Lower leg skin (tissue), 4 donors: ENCODE measurements at regions not wholly inside any gene's neighbourhood (a gene's known extent, or its start where the extent isn't known, plus 50 kb on each side); places are given as distances from the start of the nearest gene placed in this dataset.

Experiments
- DNase-seq, 2 donors: peaks; one replicate each; pipeline ENCODE4 v3.0.0-alpha.2; 2019; ENCODE audit warnings: low spot score in 2 of 2
- H3K4me3 ChIP-seq: fragments of 200-600 bp; sonication (generic); 2 replicates; pipeline ENCODE4 v1.5.1; 2017; ENCODE audit warnings: mild to moderate bottlenecking, low read depth; ENCODE audit not compliant: poor library complexity, severe bottlenecking
- POLR2A ChIP-seq, 2 donors: fragments of 450-650 bp; IDR thresholded peaks; one replicate each; pipeline ENCODE4 v1.6.1; 2016 to 2017; ENCODE audit warnings: antibody characterized with exemption in 2 of 2, mild to moderate bottlenecking in 1 of 2, moderate library complexity in 1 of 2
- WGBS, 2 donors: methylation state at CpG; one replicate each; pipeline ENCODE4 v1.1.5; 2018; 5-methylcytosine and 5-hydroxymethylcytosine counted together
- intact Hi-C: fragments of 100-400 bp; cut with DNase I; formaldehyde crosslinking; loops from one replicate; pipeline ENCODE4 v1.15.0; 2023; ENCODE audit warnings: low total_unique reads
- TF ChIP-seq, protein P1 (sequence below), 3 donors: fragments of 450-650 bp; IDR thresholded peaks; one replicate each; pipeline ENCODE4 v1.5.1; 2016; ENCODE audit warnings: antibody characterized with exemption in 3 of 3, mild to moderate bottlenecking in 3 of 3, moderate library complexity in 2 of 3

- intact Hi-C loops: no loop called here
- no peak for TF ChIP-seq POLR2A (IDR thresholded peaks at IDR 0.05)
- TF ChIP-seq, protein P1, sequence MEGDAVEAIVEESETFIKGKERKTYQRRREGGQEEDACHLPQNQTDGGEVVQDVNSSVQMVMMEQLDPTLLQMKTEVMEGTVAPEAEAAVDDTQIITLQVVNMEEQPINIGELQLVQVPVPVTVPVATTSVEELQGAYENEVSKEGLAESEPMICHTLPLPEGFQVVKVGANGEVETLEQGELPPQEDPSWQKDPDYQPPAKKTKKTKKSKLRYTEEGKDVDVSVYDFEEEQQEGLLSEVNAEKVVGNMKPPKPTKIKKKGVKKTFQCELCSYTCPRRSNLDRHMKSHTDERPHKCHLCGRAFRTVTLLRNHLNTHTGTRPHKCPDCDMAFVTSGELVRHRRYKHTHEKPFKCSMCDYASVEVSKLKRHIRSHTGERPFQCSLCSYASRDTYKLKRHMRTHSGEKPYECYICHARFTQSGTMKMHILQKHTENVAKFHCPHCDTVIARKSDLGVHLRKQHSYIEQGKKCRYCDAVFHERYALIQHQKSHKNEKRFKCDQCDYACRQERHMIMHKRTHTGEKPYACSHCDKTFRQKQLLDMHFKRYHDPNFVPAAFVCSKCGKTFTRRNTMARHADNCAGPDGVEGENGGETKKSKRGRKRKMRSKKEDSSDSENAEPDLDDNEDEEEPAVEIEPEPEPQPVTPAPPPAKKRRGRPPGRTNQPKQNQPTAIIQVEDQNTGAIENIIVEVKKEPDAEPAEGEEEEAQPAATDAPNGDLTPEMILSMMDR (IDR thresholded peaks at IDR 0.05): no peak
- no peak for DNase-seq
- no peak overlapping the region for H3K4me3 ChIP-seq
- 88 to 96% methylated on average over 7 of the region's 7 CpGs for WGBS, 2 donors
These were observed 270.0 kb upstream of the TCF4 start for GRCh38 chr18:55857956-55858355.

DNA sequence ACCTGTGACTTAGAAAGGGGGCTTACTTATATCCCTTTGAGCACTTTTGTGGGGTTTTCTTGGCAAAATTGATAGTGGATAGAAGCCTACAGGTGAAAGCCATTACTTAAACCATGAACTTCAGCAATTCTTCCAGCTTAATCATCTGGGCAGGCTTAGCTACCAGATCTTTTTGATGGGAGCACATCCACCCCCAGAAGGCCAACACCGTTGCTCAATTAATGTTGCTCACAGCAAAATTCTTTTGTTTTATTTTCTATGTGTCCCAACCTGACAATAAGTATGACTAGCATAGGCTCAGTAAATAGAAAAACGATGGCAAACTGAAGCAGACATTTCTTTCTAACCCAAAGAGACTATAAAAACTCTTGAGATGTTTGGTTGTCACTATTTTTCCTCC lies 269.4 kb upstream of the TCF4 start:
- WGBS, 2 donors: 62 to 70% methylated on average over 2 of the region's 2 CpGs
- DNase-seq: no peak
- TF ChIP-seq, protein P1 (IDR thresholded peaks at IDR 0.05): no peak
- no peak for TF ChIP-seq POLR2A (IDR thresholded peaks at IDR 0.05)
- intact Hi-C loops: no loop called here
- H3K4me3 ChIP-seq: no peak overlapping the region

GRCh38 chr18:55856679-55857078 lies 268.7 kb upstream of the TCF4 start:
- TF ChIP-seq POLR2A (IDR thresholded peaks at IDR 0.05): no peak
- TF ChIP-seq, protein P1 (IDR thresholded peaks at IDR 0.05): no peak
- no peak for DNase-seq
- H3K4me3 ChIP-seq: no peak overlapping the region
- intact Hi-C loops: no loop called here

GRCh38 chr18:55856229-55856628 lies 268.2 kb upstream of the TCF4 start:
- WGBS, 2 donors: 43 to 51% methylated on average over 2 of the region's 2 CpGs
- intact Hi-C loops: no loop called here
- DNase-seq: no peak
- TF ChIP-seq, protein P1 (IDR thresholded peaks at IDR 0.05): no peak
- no peak for TF ChIP-seq POLR2A (IDR thresholded peaks at IDR 0.05)
- H3K4me3 ChIP-seq: no peak overlapping the region

DNA sequence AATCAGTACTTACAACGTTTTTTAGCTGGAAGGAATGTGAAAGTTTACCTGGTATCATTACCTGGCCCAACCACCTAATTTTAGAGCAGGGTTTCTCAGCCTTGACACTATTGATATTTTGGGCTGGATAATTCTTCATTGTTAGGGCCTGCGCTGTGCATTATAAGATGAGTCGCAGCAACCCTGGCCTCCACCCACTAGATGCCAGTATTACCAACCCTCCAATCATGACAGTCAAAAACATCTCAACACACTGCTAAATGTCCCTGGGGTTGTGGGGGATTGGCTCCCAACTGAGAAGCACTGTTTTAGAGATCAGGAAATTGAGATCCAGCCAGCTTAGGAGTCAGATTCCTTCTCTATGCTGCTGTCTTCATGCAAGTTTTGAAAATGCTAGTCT lies 265.3 kb upstream of the TCF4 start:
- intact Hi-C loops: no loop called here
- DNase-seq: no peak
- no peak overlapping the region for H3K4me3 ChIP-seq
- no peak for TF ChIP-seq POLR2A (IDR thresholded peaks at IDR 0.05)
- TF ChIP-seq, protein P1 (IDR thresholded peaks at IDR 0.05): no peak
- 77 to 82% methylated on average over 3 of the region's 3 CpGs for WGBS, 2 donors

DNA sequence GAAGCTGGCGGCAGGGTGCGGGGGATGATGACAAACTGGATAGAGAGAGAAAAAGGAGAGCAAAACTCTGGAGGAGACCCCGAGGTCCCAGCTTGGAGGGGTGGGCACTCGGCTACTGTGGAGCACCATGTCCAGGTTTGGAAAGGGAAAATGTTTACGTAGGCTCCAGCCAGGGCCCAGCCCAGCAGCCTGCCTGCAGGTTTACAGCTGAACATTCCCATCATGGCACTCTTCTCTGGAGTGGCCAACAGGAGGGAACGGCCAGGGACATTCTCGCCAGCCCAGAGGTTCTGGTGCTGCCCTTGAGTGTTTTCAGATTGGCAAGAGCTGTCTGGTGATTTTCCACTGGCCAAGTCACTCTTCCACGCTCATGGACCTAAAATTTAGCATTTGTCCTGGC lies 262.9 kb upstream of the TCF4 start:
- 84 to 90% methylated on average over 8 of the region's 8 CpGs for WGBS, 2 donors
- DNase-seq: no peak
- intact Hi-C loops: no loop called here
- H3K4me3 ChIP-seq: no peak overlapping the region
- TF ChIP-seq POLR2A (IDR thresholded peaks at IDR 0.05): no peak
- TF ChIP-seq, protein P1 (IDR thresholded peaks at IDR 0.05): no peak
